GM23248 (cell line): ENCODE measurements at regions not wholly inside any gene's neighbourhood (a gene's known extent, or its start where the extent isn't known, plus 50 kb on each side); places are given as distances from the start of the nearest gene placed in this dataset.

ENCODE experiments used
- EZH2 ChIP-seq: fragments of 200-600 bp; sonication (generic); IDR thresholded peaks from 2 replicates; pipeline ENCODE4 v1.6.1; 2018; ENCODE audit warnings: antibody characterized with exemption, mild to moderate bottlenecking; ENCODE audit not compliant: insufficient read depth, poor library complexity, severe bottlenecking
- EZH2phosphoT487 ChIP-seq: fragments of 200-600 bp; sonication (generic); IDR thresholded peaks from 2 replicates; pipeline ENCODE4 v1.6.1; 2018; ENCODE audit warnings: antibody characterized with exemption, moderate library complexity, mild to moderate bottlenecking, low read depth; ENCODE audit not compliant: insufficient read depth

DNA sequence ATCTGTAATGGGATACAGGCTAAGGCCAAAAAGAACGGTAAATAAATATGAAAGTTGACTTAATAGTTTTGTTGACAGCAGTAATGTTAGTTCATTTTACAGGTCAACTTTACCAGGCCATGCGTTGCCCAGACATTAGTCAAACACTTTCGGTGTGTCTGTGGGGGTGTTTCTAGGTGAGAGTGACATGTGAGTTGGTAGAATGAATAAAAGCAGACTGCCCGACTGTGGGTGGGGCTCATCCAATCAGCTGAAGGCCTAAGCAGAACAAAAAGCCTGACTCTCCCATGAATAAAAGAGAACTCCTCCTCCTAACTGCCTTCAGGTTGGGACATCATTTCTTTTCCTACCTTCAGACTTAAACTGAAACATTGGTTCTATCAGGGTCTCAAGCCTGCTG is 132.3 kb downstream of the MTPAP start:
- TF ChIP-seq EZH2phosphoT487 (no peak), EZH2 (no peak)
